SK-N-SH (cell line): ENCODE measurements at regions not wholly inside any gene's neighbourhood (a gene's known extent, or its start where the extent isn't known, plus 50 kb on each side); places are given as distances from the start of the nearest gene placed in this dataset.

ENCODE experiments used
- CTCF ChIA-PET: fragments of 300-600, 350-600 bp; formaldehyde crosslinking; extraction: SDS; loops from one replicate; lab custom pipeline; 2021; lab: Yijun Ruan, JAX
- POLR2A ChIA-PET: fragments of 350-600 bp; sonication (Branson Sonifier 250); formaldehyde crosslinking; extraction: SDS; loops from one replicate; lab custom pipeline; 2020; ENCODE audit warnings: antibody characterized with exemption, inconsistent platforms; lab: Yijun Ruan, JAX
- DNase-seq: peaks from one replicate; pipeline ENCODE4 v3.0.0; 2012
- H2AFZ ChIP-seq: fragments of 200-600 bp; sonication (generic); 2 replicates; pipeline ENCODE4 v1.8.1; 2016; ENCODE audit warnings: antibody characterized with exemption, mild to moderate bottlenecking, low read depth
- H3F3A ChIP-seq: fragments of 200-600 bp; sonication (generic); replicated peaks from 2 replicates; pipeline ENCODE3; 2016; ENCODE audit warnings: antibody characterized with exemption, mild to moderate bottlenecking; ENCODE audit not compliant: insufficient read depth
- H3K27ac ChIP-seq, 2 experiments: fragments of 200-500 bp in 1 of 2; fragments of 200-600 bp in 1 of 2; sonication (Bioruptor generic) in 1 of 2; sonication (generic), shearing (Covaris generic) in 1 of 2; 2 replicates each; pipeline versions ENCODE4 v1.5.1 to v1.6.1; 2014 to 2016; ENCODE audit warnings: low read depth in 2 of 2, inconsistent platforms in 1 of 2, low read length in 1 of 2, mild to moderate bottlenecking in 1 of 2, mixed read lengths in 1 of 2
- H3K27me3 ChIP-seq: fragments of 200-600 bp; sonication (generic), shearing (Covaris generic); 2 replicates; pipeline ENCODE4 v1.6.1; 2016; ENCODE audit warnings: mixed run types; ENCODE audit not compliant: insufficient read depth
- H3K36me3 ChIP-seq, 2 experiments: fragments of 200-500 bp in 1 of 2; fragments of 200-600 bp in 1 of 2; sonication (Bioruptor generic) in 1 of 2; sonication (generic) in 1 of 2; replicated peaks in 1 of 2; 2 replicates each; pipeline versions ENCODE3 to v1.5.1; 2014 to 2016; ENCODE audit warnings: low read length in 1 of 2, mild to moderate bottlenecking in 1 of 2; ENCODE audit not compliant: insufficient read depth in 2 of 2, control insufficient read depth in 1 of 2
- H3K4me1 ChIP-seq, 2 experiments: fragments of 200-500 bp in 1 of 2; fragments of 200-600 bp in 1 of 2; sonication (Bioruptor generic) in 1 of 2; sonication (generic), shearing (Covaris generic) in 1 of 2; 2 replicates each; pipeline versions ENCODE4 v1.5.1 to v1.6.1; 2014 to 2016; ENCODE audit warnings: low read depth in 1 of 2, low read length in 1 of 2, mixed run types in 1 of 2; ENCODE audit not compliant: insufficient read depth in 2 of 2, control insufficient read depth in 1 of 2
- H3K4me2 ChIP-seq: fragments of 200-600 bp; sonication (generic), shearing (Covaris generic); 2 replicates; pipeline ENCODE4 v1.6.1; 2017; ENCODE audit warnings: mixed run types
- H3K4me3 ChIP-seq, 2 experiments: fragments of 200-500 bp in 1 of 2; fragments of 200-600 bp in 1 of 2; sonication (Bioruptor generic) in 1 of 2; sonication (generic), shearing (Covaris generic) in 1 of 2; 2 replicates each; pipeline versions ENCODE4 v1.5.1 to v1.8.1; 2014 to 2016; ENCODE audit warnings: low read depth in 2 of 2, inconsistent platforms in 1 of 2, low read length in 1 of 2, mild to moderate bottlenecking in 1 of 2, mixed read lengths in 1 of 2, moderate library complexity in 1 of 2
- H3K79me2 ChIP-seq: fragments of 200-600 bp; sonication (generic); 2 replicates; pipeline ENCODE4 v1.8.1; 2017; ENCODE audit warnings: mild to moderate bottlenecking; ENCODE audit not compliant: insufficient read depth
- H3K9ac ChIP-seq: fragments of 200-600 bp; sonication (generic); 2 replicates; pipeline ENCODE4 v1.6.1; 2017; ENCODE audit warnings: mixed run types
- H3K9me2 ChIP-seq: fragments of 200-600 bp; sonication (generic); 2 replicates; pipeline ENCODE4 v1.6.1; 2017; ENCODE audit warnings: mixed run types
- H3K9me3 ChIP-seq: fragments of 200-600 bp; sonication (generic); 2 replicates; pipeline ENCODE4 v1.6.1; 2017; ENCODE audit warnings: mixed run types, mild to moderate bottlenecking, moderate library complexity
- H4K20me1 ChIP-seq: fragments of 200-600 bp; sonication (generic); 2 replicates; pipeline ENCODE4 v1.6.1; 2017; ENCODE audit warnings: mild to moderate bottlenecking, mixed run types; ENCODE audit not compliant: insufficient read depth
- CHD2 ChIP-seq: fragments of 150-350 bp; IDR thresholded peaks from 2 replicates; pipeline ENCODE4 v1.6.1; 2018; ENCODE audit warnings: low read length; ENCODE audit not compliant: partially characterized antibody
- ELF1 ChIP-seq: IDR thresholded peaks from 2 replicates; pipeline ENCODE4 v1.4.0; 2012
- EP300 ChIP-seq, 2 experiments: IDR thresholded peaks; 2 replicates each; pipeline versions ENCODE4 v1.4.0 to v1.6.1; 2012; ENCODE audit warnings: borderline replicate concordance in 1 of 2, low read depth in 1 of 2, low read length in 1 of 2
- FOSL2 ChIP-seq: IDR thresholded peaks from 2 replicates; pipeline ENCODE4 v1.4.0; 2012; ENCODE audit warnings: low read depth, mild to moderate bottlenecking, moderate library complexity, borderline replicate concordance
- FOXJ3 ChIP-seq: sonication (generic); formaldehyde crosslinking; IDR thresholded peaks from 2 replicates; pipeline ENCODE4 v1.5.1; 2020; ENCODE audit warnings: mild to moderate bottlenecking, missing genetic modification reagents
- FOXM1 ChIP-seq: IDR thresholded peaks from 2 replicates; pipeline ENCODE4 v1.4.0; 2012; ENCODE audit warnings: low read depth, mild to moderate bottlenecking
- GABPA ChIP-seq: IDR thresholded peaks from 2 replicates; pipeline ENCODE4 v1.4.0; 2012; ENCODE audit warnings: low read depth, mild to moderate bottlenecking
- GATA2 ChIP-seq: sonication (generic); formaldehyde crosslinking; IDR thresholded peaks from 2 replicates; pipeline ENCODE4 v1.5.0; 2020; ENCODE audit warnings: mild to moderate bottlenecking, missing genetic modification reagents
- NRF1 ChIP-seq: IDR thresholded peaks from 2 replicates; pipeline ENCODE4 v1.6.1; 2012; ENCODE audit warnings: low read depth, mild to moderate bottlenecking, low read length
- PBX3 ChIP-seq: IDR thresholded peaks from 2 replicates; pipeline ENCODE4; 2012
- POLR2AphosphoS5 ChIP-seq: IDR thresholded peaks from 2 replicates; pipeline ENCODE4 v1.6.1; 2012; ENCODE audit warnings: low read depth, low read length
- SIN3A ChIP-seq: IDR thresholded peaks from 2 replicates; pipeline ENCODE4 v1.6.1; 2012; ENCODE audit warnings: low read depth, mild to moderate bottlenecking, low read length, moderate library complexity, borderline replicate concordance
- SMC3 ChIP-seq: IDR thresholded peaks from 2 replicates; pipeline ENCODE4 v1.6.1; 2012; ENCODE audit warnings: low read depth, low read length, improper control_type of control experiment
- TEAD4 ChIP-seq: IDR thresholded peaks from 2 replicates; pipeline ENCODE4 v1.4.0; 2012; ENCODE audit warnings: mild to moderate bottlenecking, borderline replicate concordance; ENCODE audit not compliant: insufficient read depth
- WGBS: methylation state at CpG from one replicate; pipeline ENCODE4 v1.1.6; 2017; ENCODE audit warnings: low lambda C conversion rate; 5-methylcytosine and 5-hydroxymethylcytosine counted together

- Histone ChIP-seq H2AFZ (no peak overlapping the region), H3K4me3 (no peak overlapping the region), H3K4me1 (no peaks in the 10 kb centered on the region; a peak in 1 of 4 replicates), H4K20me1 (no peaks in the 10 kb centered on the region), H3K4me2 (no peak overlapping the region), H3K9me2 (no peaks in the 10 kb centered on the region), H3K27me3 (no peaks in the 10 kb centered on the region), H3F3A (no peaks in the 10 kb centered on the region), H3K79me2 (no peaks in the 10 kb centered on the region), H3K27ac (no peak overlapping the region), H3K36me3 (no peaks in the 10 kb centered on the region), H3K9me3 (no peaks in the 10 kb centered on the region), H3K9ac (no peak overlapping the region)
- POLR2A ChIA-PET: no interaction called here
- 54% methylated on average over 3 of the region's 3 CpGs for WGBS
- no peak for DNase-seq
- TF ChIP-seq FOSL2 (no peak), FOXM1 (no peak), SIN3A (no peak), TEAD4 (no peak), CHD2 (no peak), SMC3 (no peak), NRF1 (no peak), ELF1 (no peak)
- CTCF ChIA-PET: no interaction called here
These were observed 212.2 kb upstream of the GPRIN3 start for GRCh38 chr4:89519771-89520320.

- Histone ChIP-seq H2AFZ (no peak overlapping the region), H3K4me1 (no peaks in the 10 kb centered on the region; a peak in 1 of 4 replicates), H3K4me3 (no peak overlapping the region), H3K9ac (no peak overlapping the region), H3F3A (no peaks in the 10 kb centered on the region), H3K27ac (no peak overlapping the region), H4K20me1 (no peaks in the 10 kb centered on the region), H3K27me3 (no peaks in the 10 kb centered on the region), H3K4me2 (no peak overlapping the region), H3K9me3 (no peaks in the 10 kb centered on the region), H3K36me3 (no peaks in the 10 kb centered on the region)
- POLR2A ChIA-PET: no interaction called here
- no peak for DNase-seq
- TF ChIP-seq GATA2 (no peak), PBX3 (no peak), FOXM1 (no peak), NRF1 (no peak), ELF1 (no peak), FOXJ3 (no peak), POLR2AphosphoS5 (no peak), SIN3A (no peak), EP300 (IDR thresholded peaks at IDR 0.05; ENCODE audit: borderline replicate concordance in 1 of 2, low read depth in 1 of 2, low read length in 1 of 2) (no peak), GABPA (no peak)
- TF ChIP-seq, all 33 proteins: peak for 0
- 56% methylated on average over 4 of the region's 4 CpGs for WGBS
- CTCF ChIA-PET: no interaction called here
- no peaks in the 10 kb centered on the region for H3K79me2 ChIP-seq
- no peaks in the 10 kb centered on the region for H3K9me2 ChIP-seq
These were observed 210.7 kb upstream of the GPRIN3 start for GRCh38 chr4:89518259-89518658.
